GM13977 (cell line): ENCODE measurements at regions not wholly inside any gene's neighbourhood (a gene's known extent, or its start where the extent isn't known, plus 50 kb on each side); places are given as distances from the start of the nearest gene placed in this dataset.
"Not testable (repeated sequence)": the region's sequence is repeated elsewhere in the genome, so short reads cannot be mapped to it uniquely, and the experiment has no call there.

Source experiments
- DNase-seq: peaks from one replicate; pipeline ENCODE4 v3.0.0; 2012; ENCODE audit warnings: low spot score
- in situ Hi-C: fragments of 300-500 bp; cut with MboI; formaldehyde crosslinking; loops from one replicate; pipeline ENCODE4 v1.12.0; 2022; ENCODE audit warnings: low sequenced_read_pairs, low pct_unique_long_range_greater_than_20kb, mixed read lengths, inconsistent platforms; ENCODE audit not compliant: unreplicated experiment
- TF ChIP-seq, protein P1 (sequence below): IDR thresholded peaks from 2 replicates; pipeline ENCODE4 v1.5.1; 2012; ENCODE audit warnings: mild to moderate bottlenecking, control low read depth; ENCODE audit not compliant: insufficient read depth; ENCODE audit errors: extremely low read depth, missing control alignments

- TF ChIP-seq, protein P1, sequence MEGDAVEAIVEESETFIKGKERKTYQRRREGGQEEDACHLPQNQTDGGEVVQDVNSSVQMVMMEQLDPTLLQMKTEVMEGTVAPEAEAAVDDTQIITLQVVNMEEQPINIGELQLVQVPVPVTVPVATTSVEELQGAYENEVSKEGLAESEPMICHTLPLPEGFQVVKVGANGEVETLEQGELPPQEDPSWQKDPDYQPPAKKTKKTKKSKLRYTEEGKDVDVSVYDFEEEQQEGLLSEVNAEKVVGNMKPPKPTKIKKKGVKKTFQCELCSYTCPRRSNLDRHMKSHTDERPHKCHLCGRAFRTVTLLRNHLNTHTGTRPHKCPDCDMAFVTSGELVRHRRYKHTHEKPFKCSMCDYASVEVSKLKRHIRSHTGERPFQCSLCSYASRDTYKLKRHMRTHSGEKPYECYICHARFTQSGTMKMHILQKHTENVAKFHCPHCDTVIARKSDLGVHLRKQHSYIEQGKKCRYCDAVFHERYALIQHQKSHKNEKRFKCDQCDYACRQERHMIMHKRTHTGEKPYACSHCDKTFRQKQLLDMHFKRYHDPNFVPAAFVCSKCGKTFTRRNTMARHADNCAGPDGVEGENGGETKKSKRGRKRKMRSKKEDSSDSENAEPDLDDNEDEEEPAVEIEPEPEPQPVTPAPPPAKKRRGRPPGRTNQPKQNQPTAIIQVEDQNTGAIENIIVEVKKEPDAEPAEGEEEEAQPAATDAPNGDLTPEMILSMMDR: no peak
- in situ Hi-C loops: no loop called here
- no peak for DNase-seq
These were observed 317.5 kb upstream of the MAGI2 start for GRCh38 chr7:79770970-79771369.

DNA sequence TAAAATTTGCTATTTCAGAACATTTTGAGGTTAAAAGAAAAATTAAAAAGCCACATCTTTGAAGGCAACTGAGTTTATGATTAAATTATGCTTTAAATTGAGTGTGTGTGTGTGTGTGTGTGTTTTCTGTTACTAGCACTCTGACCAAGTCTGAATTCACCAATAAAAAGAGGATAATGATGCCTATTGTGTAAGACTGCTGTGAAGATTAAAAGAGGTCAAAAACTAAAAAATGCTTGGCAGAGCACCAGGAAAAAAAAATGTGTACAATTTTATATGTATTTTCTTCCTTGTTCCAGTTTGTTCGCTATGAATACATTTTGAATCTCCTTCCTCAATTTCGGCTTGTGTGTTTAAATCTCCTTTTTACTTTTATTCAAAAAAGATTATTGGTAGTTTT lies 316.6 kb upstream of the MAGI2 start:
- in situ Hi-C loops: no loop called here

DNA sequence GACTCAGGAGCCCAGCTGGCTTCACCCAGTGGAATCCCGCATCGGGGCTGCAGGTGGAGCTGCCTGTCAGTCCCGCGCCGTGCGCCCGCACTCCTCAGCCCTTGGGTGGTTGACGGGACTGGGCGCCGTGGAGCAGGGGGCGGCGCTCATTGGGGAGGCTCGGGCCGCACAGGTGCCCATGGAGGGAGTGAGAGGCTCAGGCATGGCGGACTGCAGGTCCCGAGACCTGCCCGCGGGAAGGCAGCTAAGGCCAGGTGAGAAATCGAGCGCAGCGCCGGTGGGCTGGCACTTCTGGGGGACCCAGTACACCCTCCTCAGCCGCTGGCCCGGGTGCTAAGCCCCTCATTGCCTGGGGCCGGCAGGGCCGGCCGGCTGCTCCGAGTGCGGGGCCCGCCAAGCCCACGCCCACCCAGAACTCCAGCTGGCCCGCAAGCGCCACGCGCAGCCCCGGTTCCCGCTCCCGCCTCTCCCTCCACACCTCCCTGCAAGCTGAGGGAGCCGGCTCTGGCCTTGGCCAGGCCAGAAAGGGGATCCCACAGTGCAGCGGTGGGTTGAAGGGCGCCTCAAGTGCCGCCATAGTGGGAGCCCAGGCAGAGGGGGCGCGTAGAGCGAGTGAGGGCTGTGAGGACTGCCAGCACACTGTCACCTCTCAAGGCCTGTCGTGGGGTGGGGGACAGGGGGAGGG lies 314.6 kb upstream of the MAGI2 start:
- in situ Hi-C loops, DNase-seq: not testable (repeated sequence)

More for the DNA sequence above, 316.6 kb upstream of the MAGI2 start:
- TF ChIP-seq, protein P1: no peak
- DNase-seq: no peak

- in situ Hi-C loops, DNase-seq: not testable (repeated sequence)
These were observed 313.7 kb upstream of the MAGI2 start for GRCh38 chr7:79767192-79767591.

DNA sequence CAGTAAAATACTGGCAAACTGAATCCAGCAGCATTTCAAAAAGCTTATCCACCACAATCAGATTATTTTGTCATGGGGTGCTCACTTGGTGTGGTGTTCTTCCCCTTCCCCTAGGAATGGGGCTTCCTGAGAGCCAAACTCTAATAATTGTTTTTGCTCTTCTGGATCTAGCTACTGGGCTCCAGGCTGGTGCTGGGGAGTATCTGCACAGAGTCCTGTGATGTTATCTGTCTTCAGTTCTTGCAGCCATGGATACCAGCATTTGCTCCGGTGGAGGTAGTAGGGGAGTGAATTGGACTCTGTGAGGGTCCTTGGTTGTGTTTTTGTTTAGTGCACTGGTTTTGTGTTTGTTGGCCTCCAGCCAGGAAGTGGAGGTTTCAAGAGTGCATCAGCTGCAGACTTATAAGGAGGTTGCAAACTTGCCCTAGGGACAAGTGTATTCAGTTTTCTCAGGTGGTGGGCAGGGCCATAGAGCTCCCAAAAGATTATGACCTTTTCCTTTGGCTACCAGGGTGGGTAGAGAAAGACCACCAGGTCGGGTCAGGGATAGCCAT lies 308.5 kb upstream of the MAGI2 start:
- in situ Hi-C loops: no loop called here
- no peak for DNase-seq
- TF ChIP-seq, protein P1: no peak

DNA sequence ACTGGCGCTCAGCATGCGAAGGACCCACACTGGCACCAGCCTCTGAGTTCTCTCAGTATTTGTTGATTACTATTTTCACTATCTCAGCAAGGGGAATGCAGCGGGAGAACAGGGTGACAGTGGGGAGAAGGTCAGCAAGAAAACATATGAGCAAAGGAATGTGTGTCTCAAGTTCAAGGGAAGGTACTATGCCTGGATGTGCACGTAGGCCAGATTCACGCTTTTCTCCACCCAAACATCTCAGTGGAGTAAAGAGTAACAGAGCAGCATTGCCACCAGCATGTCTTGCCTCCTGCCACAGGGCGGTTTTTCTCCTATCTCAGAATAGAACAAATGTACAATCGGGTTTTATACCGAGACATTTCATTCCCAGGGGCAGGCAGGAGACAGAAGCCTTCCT lies 297.5 kb upstream of the MAGI2 start:
- DNase-seq, in situ Hi-C loops: not testable (repeated sequence)

DNA sequence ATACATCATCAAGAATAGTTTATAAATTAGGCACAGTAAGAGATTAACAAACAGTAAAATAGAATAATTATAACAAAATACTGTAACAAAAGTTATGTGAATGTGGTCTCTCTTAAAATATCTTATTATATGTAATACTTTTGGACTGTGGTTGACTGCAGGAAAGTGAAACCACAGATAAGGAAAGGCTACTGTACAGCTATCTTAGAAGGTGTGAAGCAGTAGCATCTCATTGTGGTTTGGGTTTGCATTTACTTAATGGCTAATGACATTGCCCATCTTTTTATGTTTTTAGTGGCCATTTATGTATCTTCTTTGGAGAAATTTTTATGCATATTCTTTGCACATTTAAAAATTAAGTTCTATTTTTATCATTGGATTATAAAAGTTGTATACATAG lies 296.4 kb upstream of the MAGI2 start:
- in situ Hi-C loops: no loop called here
- TF ChIP-seq, protein P1: no peak
- no peak for DNase-seq

DNA sequence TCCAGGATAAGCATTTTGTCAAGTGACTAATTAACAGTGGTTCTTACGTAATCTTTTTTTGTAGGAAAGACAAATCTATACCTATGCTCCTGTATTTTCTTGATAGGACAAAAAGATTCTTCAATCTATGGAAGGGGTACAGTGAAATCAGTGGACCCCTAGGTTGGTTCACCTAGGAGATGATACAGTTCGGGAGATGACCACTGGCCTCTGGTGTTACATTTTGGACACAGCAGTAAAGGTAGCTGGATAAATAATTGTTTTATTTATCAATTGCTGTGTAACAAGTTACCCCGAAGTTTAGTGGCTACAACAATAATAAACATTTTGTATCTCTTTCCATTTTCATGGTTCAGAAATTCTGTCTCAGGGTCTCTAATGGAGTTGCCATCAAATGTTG lies 288.2 kb upstream of the MAGI2 start:
- in situ Hi-C loops: no loop called here
- no peak for DNase-seq
- TF ChIP-seq, protein P1: no peak
